ENCODE measurements at regions not wholly inside any gene's neighbourhood (a gene's known extent, or its start where the extent isn't known, plus 50 kb on each side); places are given as distances from the start of the nearest gene placed in this dataset.

GRCh38 chr10:33939410-33939809 lies 604.9 kb upstream of the NRP1 start:
- CTCF ChIA-PET (ENCODE audit: partially characterized antibody): no interaction called here
- Histone ChIP-seq H3K79me2 (ENCODE audit: control insufficient read depth in 1 of 2, insufficient read depth in 2 of 2, low read length in 2 of 2) (no peaks in the 10 kb centered on the region), H4K5ac (ENCODE audit: insufficient read length, low read depth, low read length) (no peak overlapping the region), H4K91ac (replicated peaks; ENCODE audit: insufficient read length, low read length) (no peak overlapping the region), H3K9me3 (ENCODE audit: insufficient read depth in 2 of 2, low read depth in 1 of 2, low read length in 1 of 2) (no peaks in the 10 kb centered on the region), H2BK12ac (ENCODE audit: low read depth, low read length) (no peak overlapping the region), H3K4me1 (replicated peaks in 1 of 4; ENCODE audit: control insufficient read depth in 3 of 4, insufficient read depth in 4 of 4, low read length in 3 of 4) (peaks cover 0 to 5% (median 2%) of the 10 kb centered on the region in 4 experiments; a peak in 3 of 7 replicates), H3K23ac (ENCODE audit: insufficient read length) (no peak overlapping the region), H2BK120ac (replicated peaks; ENCODE audit: low read depth, low read length) (no peak overlapping the region), H3K23me2 (ENCODE audit: low read depth, low read length) (no peaks in the 10 kb centered on the region), H2BK15ac (ENCODE audit: low read length) (no peak overlapping the region), H3K18ac (ENCODE audit: extremely low read depth, low read length) (no peak overlapping the region), H3K27me3 (replicated peaks in 1 of 4; ENCODE audit: control insufficient read depth in 3 of 4, extremely low read depth in 1 of 4, insufficient read depth in 3 of 4, low read length in 3 of 4) (no peaks in the 10 kb centered on the region), H2AK5ac (ENCODE audit: low read depth, low read length) (no peak overlapping the region), H3K36me3 (ENCODE audit: control insufficient read depth in 2 of 4, insufficient read depth in 4 of 4, low read length in 3 of 4) (no peaks in the 10 kb centered on the region), H4K20me1 (replicated peaks in 1 of 2; ENCODE audit: control insufficient read depth in 1 of 2, insufficient read depth in 2 of 2, low read length in 2 of 2) (no peaks in the 10 kb centered on the region), H4K8ac (ENCODE audit: extremely low read depth, insufficient read depth, low read length) (no peak overlapping the region), H2BK5ac (ENCODE audit: low read depth, low read length) (no peak overlapping the region), H3K4ac (replicated peaks; ENCODE audit: insufficient read length, low read depth, low read length) (no peak overlapping the region), H3K79me1 (ENCODE audit: low read depth, low read length) (no peaks in the 10 kb centered on the region), H3K14ac (ENCODE audit: insufficient read length) (no peak overlapping the region), H2BK20ac (ENCODE audit: low read length) (no peak overlapping the region), H3K27ac (ENCODE audit: low read depth, low read length) (no peak overlapping the region), H3K9ac (replicated peaks in 1 of 4; ENCODE audit: extremely low read depth in 1 of 4, low read depth in 3 of 4, low read length in 3 of 4) (no peak overlapping the region), H2AFZ (ENCODE audit: low read length) (no peak overlapping the region), H3K4me3 (ENCODE audit: extremely low read depth in 1 of 4, insufficient read depth in 2 of 4, low read depth in 3 of 4, low read length in 4 of 4) (no peak overlapping the region), H3K4me2 (ENCODE audit: insufficient read depth in 1 of 2, low read depth in 2 of 2, low read length in 2 of 2) (no peak overlapping the region), H3K56ac (replicated peaks; ENCODE audit: insufficient read length, low read depth, low read length) (no peak overlapping the region)
- FAIRE-seq (no peak), DNase-seq (ENCODE audit: low read depth in 1 of 2, low spot score in 2 of 2) (no peak)
- WGBS, 2 experiments (ENCODE audit: extremely low coverage in 1 of 2, insufficient coverage in 1 of 2, insufficient read length in 1 of 2, insufficient replicate concordance in 2 of 2, low coverage in 1 of 2, low lambda C conversion rate in 2 of 2, missing lambda C conversion rate in 1 of 2): 96% methylated on average over 4 of the region's 4 CpGs; no CpG with 5 or more reads in 1 of the 2 experiments
- TF ChIP-seq CREB1 (IDR thresholded peaks at IDR 0.05) (no peak), TAF7 (optimal IDR thresholded peaks at IDR 0.05; ENCODE audit: borderline replicate concordance, low read depth, low read length) (no peak), TCF12 (IDR thresholded peaks at IDR 0.05; ENCODE audit: low read depth, low read length) (no peak)
- POLR2A ChIA-PET (ENCODE audit: partially characterized antibody): no interaction called here

Measured in H1 (cell line).